ENCODE measurements at regions not wholly inside any gene's neighbourhood (a gene's known extent, or its start where the extent isn't known, plus 50 kb on each side); places are given as distances from the start of the nearest gene placed in this dataset.

GRCh38 chr3:168431491-168431890, 335.8 kb upstream of the GOLIM4 start:
- no peak for DNase-seq

DNA sequence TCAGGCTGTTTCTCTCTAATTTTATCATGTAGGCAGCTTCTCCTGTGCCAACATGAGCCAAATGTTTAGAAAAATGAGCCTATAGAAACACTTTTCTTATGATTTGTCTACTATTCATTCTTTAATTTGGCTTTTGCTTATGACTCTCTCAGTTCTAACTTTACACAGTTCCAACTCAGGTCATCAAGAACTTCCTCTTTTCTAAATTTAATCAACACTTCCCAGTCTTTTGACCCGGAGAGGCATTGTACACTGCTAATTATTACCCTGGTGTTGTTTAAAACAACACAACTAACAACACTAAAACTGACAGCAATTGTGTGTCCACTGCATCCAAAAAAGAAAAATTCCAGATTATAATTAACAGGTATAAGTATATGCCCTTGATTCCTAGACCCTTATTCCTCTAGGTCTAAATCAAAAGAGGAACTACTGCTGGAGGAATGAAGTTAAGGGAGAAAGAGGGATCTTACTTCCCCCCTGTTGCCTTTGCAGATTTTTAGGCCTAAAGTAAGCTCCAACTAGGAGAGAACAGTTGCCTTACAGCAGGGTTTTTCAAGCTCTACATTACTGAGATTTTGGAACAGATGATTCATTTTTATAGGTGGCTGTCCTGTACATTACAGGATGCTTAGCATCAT, 332.2 kb upstream of the GOLIM4 start:
- no peak for DNase-seq

DNA sequence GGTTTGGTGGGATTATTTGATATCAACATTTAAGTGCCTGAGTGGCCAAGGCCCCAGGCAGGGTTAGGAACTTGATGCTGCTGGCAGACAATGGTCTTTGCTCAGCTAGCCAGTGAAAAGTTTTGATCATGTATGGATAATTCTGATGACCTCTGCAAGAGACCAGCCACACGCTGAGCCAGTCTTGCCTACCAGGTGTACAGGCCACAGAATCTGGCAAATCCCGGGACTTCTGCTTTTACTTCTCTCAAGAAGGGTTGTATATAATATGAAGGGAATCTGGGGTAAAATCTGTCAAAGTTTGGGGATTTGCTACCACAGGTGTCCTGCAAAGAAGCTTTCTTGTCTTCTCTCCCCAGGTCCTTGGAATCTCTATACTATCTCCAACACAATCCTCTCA, 331.4 kb upstream of the GOLIM4 start:
- DNase-seq = no peak

GRCh38 chr3:168425936-168426595, 330.3 kb upstream of the GOLIM4 start:
- DNase-seq = no peak

- DNase-seq = no peak
These were observed 328.5 kb upstream of the GOLIM4 start for GRCh38 chr3:168424059-168424734.

DNA sequence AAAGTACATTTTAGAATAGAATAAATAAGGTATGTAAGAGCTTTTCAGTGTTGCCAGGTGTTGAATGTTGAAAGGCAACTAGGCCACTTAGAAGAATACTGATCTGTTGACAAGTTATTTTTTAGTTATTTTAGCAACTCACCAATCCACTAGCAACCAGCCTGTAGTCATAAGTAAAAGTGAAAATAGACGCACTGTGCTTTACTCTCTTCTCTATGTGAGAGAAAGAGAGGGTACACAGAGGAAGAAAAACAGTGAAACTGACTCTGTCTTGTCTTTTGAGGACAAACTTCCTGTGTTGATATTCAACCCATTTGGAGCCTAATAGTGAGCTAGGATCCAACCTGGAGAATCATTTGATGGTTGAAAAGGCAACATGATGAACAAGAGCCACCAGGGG, 327.1 kb upstream of the GOLIM4 start:
- no peak for DNase-seq

DNA sequence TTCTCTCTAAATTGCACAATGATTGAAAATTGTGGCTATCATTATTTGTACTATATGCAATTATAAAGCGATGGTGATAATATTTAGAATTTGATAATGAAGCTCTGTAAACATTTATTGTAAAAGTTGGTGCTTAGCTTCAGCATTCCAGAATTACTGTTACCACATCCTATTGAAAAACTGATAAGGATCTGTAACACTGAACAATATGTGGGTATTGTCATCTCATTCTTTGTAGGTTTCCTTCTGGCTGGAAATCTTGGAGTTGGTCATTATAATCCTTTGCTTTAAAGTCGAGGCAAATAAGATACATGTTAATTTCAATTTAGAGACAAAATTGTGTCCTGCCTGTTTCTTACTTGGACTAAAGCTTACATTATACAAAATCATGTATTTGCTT, 323.4 kb upstream of the GOLIM4 start:
- no peak for DNase-seq

- no peak for DNase-seq
These were observed 321.3 kb upstream of the GOLIM4 start for GRCh38 chr3:168417016-168417415.

GRCh38 chr3:168416446-168416845, 320.7 kb upstream of the GOLIM4 start:
- no peak for DNase-seq

DNA sequence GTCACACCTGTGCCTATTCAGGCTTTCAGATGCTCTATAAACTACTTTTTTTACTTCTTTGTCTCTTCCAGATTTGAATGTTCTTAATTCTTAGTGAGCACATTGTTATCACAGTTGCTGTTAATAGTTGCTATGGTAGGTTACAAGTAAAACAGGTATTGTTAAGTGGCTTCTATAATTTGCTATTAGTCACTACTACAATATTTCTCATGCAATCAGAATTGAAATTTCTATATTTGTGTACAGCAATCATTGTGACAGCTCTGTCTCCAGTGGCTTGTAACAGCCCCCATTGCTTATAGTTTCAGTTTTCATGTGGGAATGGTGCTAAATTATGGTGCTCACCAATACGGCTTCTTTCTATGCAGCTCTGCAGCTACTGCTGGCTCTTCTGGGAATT, 318.4 kb upstream of the GOLIM4 start:
- DNase-seq = no peak

DNA sequence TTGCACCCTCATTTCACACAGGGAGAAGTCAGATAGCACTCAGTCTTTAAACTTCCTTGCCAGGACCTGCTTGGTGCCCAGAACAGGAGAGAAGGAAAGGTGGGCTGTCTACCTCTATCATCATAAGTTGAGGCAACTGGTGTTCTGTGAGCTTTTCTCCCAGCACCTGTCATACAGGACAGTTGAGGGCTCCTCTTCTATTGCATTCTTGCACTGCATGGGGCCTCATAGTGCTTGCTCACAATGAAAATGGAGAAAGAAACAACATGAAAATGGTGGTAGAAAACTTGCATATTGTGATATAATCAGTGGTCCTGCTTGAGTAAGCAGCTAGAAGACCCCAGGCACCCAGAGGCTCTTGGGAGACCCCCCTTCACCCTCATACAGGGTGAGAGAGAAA, 311.7 kb upstream of the GOLIM4 start:
- no peak for DNase-seq

- DNase-seq = no peak
These were observed 309.6 kb upstream of the GOLIM4 start for GRCh38 chr3:168405288-168405687.

- no peak for DNase-seq
These were observed 302.8 kb upstream of the GOLIM4 start for GRCh38 chr3:168398371-168399025.

GRCh38 chr3:168396861-168397260, 301.1 kb upstream of the GOLIM4 start:
- DNase-seq = no peak

GRCh38 chr3:168395551-168395950, 299.8 kb upstream of the GOLIM4 start:
- no peak for DNase-seq

DNA sequence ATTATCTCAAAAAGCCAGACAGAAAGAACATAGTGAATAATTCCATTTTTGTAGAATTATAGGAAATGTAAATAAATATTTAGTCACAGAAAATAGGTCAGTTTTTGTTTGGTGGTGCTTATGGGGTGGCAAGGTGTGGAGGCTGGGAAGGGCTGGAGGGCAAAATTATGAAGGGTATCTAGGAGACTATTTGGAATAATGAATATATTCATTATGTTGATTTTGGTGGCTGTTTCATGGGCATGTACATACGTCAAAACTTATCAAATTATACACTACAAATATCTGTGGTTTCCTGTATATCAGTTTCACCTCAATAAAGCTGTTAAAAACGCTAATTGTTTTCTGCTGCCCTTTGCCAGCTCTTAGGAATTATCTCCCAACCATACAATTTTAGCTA, 298.7 kb upstream of the GOLIM4 start:
- no peak for DNase-seq

DNA sequence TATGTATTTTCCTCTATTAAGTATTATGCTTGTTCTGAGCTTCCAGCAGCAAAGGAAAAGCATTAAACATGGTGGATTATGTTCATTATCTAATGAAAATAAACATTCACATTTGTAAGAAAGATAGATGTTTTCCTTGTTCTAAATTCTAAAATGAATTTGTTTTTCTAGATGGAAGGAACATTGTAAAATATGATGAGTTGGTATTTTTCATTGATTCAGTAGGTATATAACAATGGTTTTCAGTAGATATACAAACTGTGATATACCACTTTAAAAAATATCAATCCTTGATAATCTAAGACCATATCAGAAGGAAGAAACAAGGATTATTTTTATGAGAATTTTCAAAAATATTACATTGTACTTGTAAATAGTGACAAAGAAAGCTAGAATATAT, 290.6 kb upstream of the GOLIM4 start:
- no peak for DNase-seq

GRCh38 chr3:168384990-168385389, 289.3 kb upstream of the GOLIM4 start:
- no peak for DNase-seq

GRCh38 chr3:168383573-168383972, 287.8 kb upstream of the GOLIM4 start:
- no peak for DNase-seq

DNA sequence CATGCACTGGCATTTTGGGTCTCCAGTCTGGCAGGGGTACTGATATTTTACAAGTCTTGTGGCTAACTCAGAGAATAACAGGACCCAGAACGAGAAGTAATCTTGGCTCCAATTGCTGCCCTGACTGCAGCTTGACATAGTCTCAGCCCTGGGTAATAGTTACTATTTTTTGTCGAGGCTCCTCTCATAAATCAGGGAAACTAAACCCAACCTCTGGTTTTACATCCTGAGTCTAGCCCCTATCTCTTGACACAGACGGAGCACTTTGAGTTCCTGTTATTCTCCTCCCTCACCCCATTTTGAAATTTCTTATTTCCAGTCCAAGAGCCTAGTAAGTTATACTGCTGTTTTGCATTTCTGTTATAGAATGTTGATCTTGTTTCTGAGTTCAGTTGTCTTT, 276.1 kb upstream of the GOLIM4 start:
- DNase-seq = no peak

DNA sequence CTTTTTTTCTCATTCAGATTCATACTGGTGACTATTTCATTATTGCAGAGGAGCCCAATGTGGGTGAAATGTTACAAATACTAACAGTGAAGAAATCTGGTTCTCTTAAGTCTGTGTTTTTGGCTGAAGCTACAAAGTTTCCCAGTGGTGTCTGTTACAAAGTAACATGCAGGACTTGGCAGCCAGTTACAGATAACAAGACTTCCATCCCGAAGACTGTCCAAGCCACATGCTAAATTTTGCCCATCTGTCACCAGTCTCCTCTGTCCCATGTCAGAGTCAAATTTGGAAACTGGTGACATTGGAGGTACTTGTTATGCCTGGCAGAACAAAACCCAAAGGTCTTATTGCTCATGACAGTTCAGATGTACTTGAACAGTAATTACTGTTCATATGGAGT, 269.2 kb upstream of the GOLIM4 start:
- DNase-seq = no peak

GRCh38 chr3:168362661-168363247, 267.0 kb upstream of the GOLIM4 start:
- no peak for DNase-seq

DNA sequence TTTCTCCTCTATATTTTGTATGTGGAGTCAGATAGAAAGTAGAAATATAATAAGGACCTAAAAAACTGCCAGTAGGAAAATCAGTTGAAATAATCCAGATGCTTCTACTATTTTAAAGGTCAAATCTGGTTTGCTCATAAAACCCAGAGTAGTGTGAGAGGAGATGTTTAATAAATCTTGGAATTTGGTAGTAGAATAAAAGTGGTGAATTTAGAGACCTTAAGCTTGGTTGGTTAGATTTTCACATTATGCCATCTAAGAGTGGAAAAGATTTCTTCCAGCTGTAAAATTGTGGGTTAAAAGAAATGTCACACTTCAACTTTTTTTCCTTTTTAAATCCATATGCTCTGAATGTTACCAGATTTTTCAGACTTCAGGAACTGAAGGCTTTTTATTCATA, 266.4 kb upstream of the GOLIM4 start:
- no peak for DNase-seq

GRCh38 chr3:168360993-168361392, 265.3 kb upstream of the GOLIM4 start:
- DNase-seq = no peak
